AG04450 (cell line): ENCODE measurements at regions not wholly inside any gene's neighbourhood (a gene's known extent, or its start where the extent isn't known, plus 50 kb on each side); places are given as distances from the start of the nearest gene placed in this dataset.

Experiments
- CTCF ChIA-PET: fragments of 300-600, 350-600 bp; formaldehyde crosslinking; extraction: SDS; loops from one replicate; lab custom pipeline; 2022; ENCODE audit warnings: antibody characterized with exemption, inconsistent platforms; lab: Charles Lee
- POLR2A ChIA-PET: fragments of 350-600 bp; formaldehyde crosslinking; extraction: SDS; loops from one replicate; lab custom pipeline; 2021; ENCODE audit warnings: antibody characterized with exemption, inconsistent platforms; lab: Yijun Ruan, JAX
- DNase-seq: peaks from one replicate; pipeline ENCODE4 v3.0.0-alpha.2; 2011; ENCODE audit warnings: low read depth, low spot score
- H3K27ac ChIP-seq: one replicate; pipeline ENCODE4 v1.5.1; 2012; ENCODE audit warnings: low read depth, low read length, control low read depth
- H3K27me3 ChIP-seq: one replicate; pipeline ENCODE4 v1.6.0; 2012; ENCODE audit warnings: low read length; ENCODE audit not compliant: control insufficient read depth, insufficient read depth
- H3K4me3 ChIP-seq: 2 replicates; pipeline ENCODE4 v1.5.1; 2011; ENCODE audit warnings: mild to moderate bottlenecking, low read depth, low read length, control low read depth
- H3K9me3 ChIP-seq: 2 replicates; pipeline ENCODE4 v1.5.1; 2012; ENCODE audit warnings: low read length; ENCODE audit not compliant: control insufficient read depth, insufficient read depth
- CTCF ChIP-seq: IDR thresholded peaks from 2 replicates; pipeline ENCODE4 v1.5.1; 2011; ENCODE audit warnings: low read depth, low read length, control low read depth, inconsistent platforms

DNA sequence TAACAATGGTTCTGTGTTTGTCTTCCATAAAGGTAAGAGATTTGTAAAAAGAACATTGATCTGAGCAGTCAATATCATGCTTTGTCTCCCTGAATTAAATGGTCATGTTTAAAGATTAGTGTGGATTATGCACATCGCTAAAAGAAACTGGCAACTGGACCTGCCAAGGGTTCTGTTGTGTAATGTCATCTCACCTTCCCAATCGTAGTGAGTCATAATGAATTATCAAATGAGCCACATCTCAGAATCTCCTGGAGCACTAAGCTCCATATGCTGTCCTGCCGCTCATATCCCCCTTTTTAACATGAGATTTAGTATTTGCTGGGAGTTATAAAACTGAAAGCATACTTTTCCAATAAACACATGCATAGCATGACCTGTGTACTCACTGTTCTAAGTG lies 187.0 kb upstream of the OPRM1 start:
- TF ChIP-seq CTCF: no peak
- Histone ChIP-seq H3K4me3 (no peak overlapping the region), H3K27ac (no peak overlapping the region), H3K27me3 (no peaks in the 10 kb centered on the region), H3K9me3 (peaks cover 17% of the 10 kb centered on the region)
- ChIA-PET CTCF (no interaction called here), POLR2A (no interaction called here)
- DNase-seq: no peak

- ChIA-PET CTCF (no interaction called here), POLR2A (no interaction called here)
- Histone ChIP-seq H3K4me3 (no peak overlapping the region), H3K27ac (no peak overlapping the region), H3K27me3 (no peaks in the 10 kb centered on the region), H3K9me3 (peaks cover 9% of the 10 kb centered on the region)
- TF ChIP-seq CTCF: no peak
- no peak for DNase-seq
Observed at GRCh38 chr6:153849072-153849779, 189.8 kb upstream of the OPRM1 start.

DNA sequence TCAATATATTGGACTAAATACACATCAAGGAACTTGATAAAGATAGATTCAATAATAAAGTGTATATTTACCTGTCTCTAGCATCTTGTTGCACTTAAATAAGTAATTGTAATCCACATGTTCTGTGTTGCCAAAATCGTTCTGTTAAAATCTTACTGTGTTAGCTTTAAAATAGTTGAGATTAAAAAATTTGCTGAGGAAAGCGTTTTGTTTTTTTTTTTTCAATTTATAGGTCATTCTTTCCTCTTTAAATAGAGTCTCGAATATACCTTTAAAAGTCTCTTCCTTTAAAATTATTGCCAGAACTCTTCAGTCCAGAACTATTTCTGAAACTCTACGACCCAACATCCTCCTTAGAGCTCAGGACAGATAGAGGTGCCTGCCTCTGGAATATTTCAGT lies 195.6 kb upstream of the OPRM1 start:
- Histone ChIP-seq H3K4me3 (no peak overlapping the region), H3K27ac (no peak overlapping the region), H3K9me3 (peaks cover 23% of the 10 kb centered on the region), H3K27me3 (no peaks in the 10 kb centered on the region)
- TF ChIP-seq CTCF: no peak
- ChIA-PET POLR2A (no interaction called here), CTCF (interaction anchor here (0.6 kb wide), 1 partner anchor 321 kb away, joined by 4 read pairs; no protein-coding TSS in a partner anchor)
- DNase-seq: no peak

DNA sequence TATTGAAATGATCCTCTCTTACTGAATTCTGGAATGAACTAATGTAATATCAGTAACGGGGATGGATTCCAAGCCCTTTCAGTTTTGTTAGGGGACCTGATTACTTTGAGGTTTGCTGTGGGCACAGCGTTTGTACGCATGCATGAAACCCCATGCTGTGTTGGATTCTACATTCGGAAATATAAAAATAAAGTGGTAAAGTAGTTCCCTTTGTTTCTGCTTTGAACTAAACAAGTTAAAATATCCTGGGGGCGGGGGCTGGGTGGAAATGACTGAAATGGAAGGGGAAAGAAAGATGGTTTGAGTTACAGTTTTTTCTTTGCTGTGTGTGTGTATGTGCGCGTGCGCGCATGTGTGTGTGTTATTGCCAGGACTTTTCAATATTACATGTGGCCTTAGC lies 196.5 kb upstream of the OPRM1 start:
- H3K27ac ChIP-seq: no peak overlapping the region
- ChIA-PET CTCF (no interaction called here), POLR2A (no interaction called here)
- H3K9me3 ChIP-seq: peaks cover 22% of the 10 kb centered on the region
- no peak overlapping the region for H3K4me3 ChIP-seq
- H3K27me3 ChIP-seq: no peaks in the 10 kb centered on the region
- DNase-seq: no peak
- TF ChIP-seq CTCF: no peak

GRCh38 chr6:153840039-153840850 lies 198.8 kb upstream of the OPRM1 start:
- ChIA-PET POLR2A (no interaction called here), CTCF (no interaction called here)
- Histone ChIP-seq H3K27me3 (no peaks in the 10 kb centered on the region), H3K9me3 (peaks cover 24% of the 10 kb centered on the region), H3K4me3 (no peak overlapping the region), H3K27ac (no peak overlapping the region)
- TF ChIP-seq CTCF: no peak
- no peak for DNase-seq
